Stimulated activated CD4-positive, alpha-beta T cell treated with anti-CD3 and anti-CD28 coated beads, Interleukin-12 subunit alpha, Interleukin-12 subunit beta, amount 100 ng/mL, for 4 hours (primary cell): ENCODE measurements at regions not wholly inside any gene's neighbourhood (a gene's known extent, or its start where the extent isn't known, plus 50 kb on each side); places are given as distances from the start of the nearest gene placed in this dataset.

ENCODE experiments used
- DNase-seq: peaks from one replicate; pipeline ENCODE4 v3.0.0-alpha.2; 2020

GRCh38 chr13:76795701-76796695, 90.2 kb downstream of the KCTD12 start:
- DNase-seq: no peak

- no peak for DNase-seq
These were observed 93.4 kb downstream of the KCTD12 start for GRCh38 chr13:76792731-76793347.

GRCh38 chr13:76790980-76791819, 95.0 kb downstream of the KCTD12 start:
- DNase-seq: no peak

DNA sequence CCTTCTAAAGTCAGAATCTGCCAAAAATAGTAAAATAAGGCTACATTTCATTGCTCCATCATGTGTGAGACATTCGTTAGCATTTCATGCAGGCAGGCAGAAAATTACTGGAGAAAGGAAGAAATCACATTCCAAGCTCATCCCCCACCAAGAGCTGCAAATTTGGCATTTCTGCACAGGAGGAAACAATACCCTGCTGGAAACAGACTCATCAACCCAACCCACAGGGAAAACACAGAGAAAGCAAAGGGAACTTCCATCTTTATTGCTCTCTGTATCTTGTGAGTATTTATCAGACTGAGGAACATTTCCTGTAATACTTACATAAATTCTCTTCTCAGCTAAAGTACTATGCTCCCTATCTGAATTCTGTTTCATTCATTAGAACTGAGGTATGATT, 95.7 kb downstream of the KCTD12 start:
- no peak for DNase-seq

GRCh38 chr13:76783798-76784197, 102.4 kb downstream of the KCTD12 start:
- DNase-seq: no peak

DNA sequence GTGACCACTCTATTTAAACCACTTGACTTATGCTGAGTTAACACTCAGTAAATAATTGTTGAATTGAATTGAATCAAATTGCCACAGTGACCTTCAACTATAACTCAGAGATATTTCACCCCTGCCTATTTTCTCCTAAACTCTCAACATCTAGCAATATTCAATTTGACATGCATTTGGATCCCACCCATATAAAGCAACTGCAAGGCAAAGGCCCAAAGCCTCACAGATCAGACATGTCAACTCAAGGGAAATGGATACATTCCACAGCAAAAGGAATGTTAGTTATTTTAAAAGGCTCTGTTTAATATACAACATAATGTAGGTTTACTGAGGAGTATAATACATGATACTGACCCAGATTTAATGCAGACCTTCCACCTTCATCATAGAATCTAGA, 107.4 kb downstream of the KCTD12 start:
- DNase-seq: no peak

GRCh38 chr13:76777096-76777495, 109.1 kb downstream of the KCTD12 start:
- no peak for DNase-seq

- no peak for DNase-seq
These were observed 111.0 kb downstream of the KCTD12 start for GRCh38 chr13:76775088-76775740.

DNA sequence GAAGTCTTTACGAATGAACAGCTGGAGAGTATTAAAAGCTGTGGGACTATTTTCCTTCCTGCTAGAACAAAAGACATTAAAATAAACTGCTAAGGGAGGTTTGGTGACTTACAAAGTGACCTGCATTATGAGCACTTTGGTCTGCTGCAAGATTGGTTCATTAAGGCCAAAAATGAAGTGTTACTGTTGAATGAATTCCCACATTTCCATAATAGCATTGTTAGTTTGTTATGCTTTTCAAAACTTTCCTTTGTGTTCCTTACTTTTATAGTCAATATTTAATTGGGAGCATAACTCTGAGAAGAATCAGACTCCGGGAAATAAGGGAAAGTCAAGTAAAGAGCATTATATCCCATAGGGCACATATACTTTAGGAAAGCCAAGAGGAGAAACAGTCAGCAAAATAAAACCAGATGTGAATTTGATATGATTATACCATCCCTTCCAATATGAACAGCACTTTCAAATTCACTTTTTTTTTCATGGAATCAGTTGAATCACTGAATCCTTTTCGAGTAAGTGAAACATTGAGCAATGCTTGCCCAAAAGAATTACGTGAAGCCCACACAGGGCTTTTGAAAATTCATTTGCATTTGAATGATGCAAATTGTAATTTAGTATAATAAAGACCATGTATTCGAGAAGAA, 112.6 kb downstream of the KCTD12 start:
- DNase-seq: no peak

DNA sequence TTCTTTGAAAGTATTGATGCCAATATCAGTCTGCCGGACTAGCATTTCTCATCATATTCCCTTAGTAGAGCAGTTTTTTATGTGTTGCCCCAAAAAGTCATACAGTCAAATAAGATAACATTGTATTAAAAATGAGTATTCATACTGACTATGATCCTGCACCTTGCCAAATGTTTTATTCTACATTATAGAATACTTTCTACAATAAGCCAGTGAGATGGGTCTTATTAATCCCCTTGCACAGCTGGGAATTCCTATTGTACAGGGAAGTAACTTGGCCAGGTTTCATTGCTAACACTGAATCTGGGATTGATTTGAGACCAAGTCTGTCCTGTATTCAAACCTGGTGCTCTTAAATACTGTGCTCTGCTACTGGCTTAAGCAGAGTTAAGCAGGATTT, 114.0 kb downstream of the KCTD12 start:
- DNase-seq: no peak

DNA sequence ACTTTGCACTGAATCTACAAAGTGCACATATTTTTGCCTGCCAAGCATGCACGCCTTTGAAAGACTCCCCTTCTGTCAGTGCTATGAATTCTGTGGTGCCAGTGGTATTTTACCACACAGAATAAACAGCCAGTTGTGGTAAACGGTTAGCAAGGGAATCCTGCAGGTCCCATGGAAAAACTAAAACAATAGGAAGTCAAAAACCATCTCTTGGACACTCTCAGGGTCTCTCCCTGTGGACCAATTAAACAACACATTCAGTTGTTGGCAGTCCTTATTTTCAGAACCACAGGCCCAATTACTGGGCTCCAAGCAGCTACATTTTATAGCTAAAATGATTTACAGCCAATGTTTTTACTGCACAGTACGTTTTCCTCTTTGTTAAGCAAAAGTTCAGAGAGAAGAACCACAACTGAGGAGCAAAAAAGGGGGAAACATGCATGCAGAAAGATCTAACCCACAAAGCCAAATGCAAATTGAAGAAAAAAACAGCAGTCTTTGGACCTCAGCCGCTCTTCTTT, 116.9 kb downstream of the KCTD12 start:
- no peak for DNase-seq

GRCh38 chr13:76768384-76768783, 117.8 kb downstream of the KCTD12 start:
- DNase-seq: no peak

DNA sequence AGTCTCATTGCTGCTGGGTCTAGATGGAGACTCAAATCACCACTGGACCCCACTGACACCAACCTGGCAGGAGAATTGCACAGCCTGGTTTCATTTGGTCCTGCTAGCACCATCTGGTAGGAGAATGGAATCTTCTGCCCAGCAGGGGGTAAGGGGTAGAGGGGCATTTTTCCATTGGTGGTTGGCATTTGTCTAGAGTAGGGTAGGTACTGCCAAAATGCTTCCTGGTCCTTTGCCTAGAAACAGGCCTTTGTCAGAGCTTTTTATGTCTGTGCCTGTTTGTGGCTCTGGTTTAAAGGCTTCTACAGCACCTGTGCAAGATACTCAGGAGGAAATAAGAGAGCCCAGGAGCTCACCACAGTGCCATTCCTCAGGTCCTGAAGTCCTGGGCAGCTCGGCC, 121.3 kb downstream of the KCTD12 start:
- no peak for DNase-seq

DNA sequence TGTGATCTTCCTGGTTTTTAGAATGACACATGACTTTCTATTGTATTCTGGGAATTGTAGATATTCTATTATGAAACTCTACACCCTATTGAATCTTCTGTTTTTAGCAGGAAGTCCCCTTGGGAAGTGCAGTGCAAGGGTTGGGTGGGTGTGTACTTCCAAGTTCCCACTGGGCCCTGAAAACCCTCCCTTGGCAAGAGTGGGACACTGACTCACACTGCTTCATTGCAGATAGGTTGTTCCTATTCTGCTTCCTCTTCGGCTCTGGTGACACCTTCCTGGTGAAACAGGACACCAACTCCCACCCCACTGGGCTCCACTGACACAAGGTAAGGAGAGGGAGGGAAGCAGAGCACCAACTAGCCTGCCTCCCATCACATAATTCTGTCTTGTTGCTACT, 121.8 kb downstream of the KCTD12 start:
- DNase-seq: no peak

DNA sequence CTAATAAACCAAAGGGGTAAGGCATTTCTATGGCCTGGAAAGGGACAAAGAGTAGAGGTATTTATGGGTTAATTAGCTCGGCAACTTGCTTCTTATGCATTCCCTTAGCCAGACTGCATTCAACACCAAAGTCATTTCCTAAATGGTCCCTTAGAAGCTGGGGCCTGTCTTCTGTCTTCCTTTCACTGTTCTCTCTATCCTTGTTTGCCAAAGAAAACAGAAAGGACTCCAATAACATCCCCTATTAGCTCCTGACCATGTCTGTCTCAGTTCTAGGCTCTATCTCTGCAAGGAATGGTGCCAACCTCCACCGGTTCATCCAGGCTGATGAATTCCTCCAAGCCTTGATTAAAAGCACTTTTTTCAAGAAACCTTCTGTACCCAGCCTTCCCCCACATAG, 123.5 kb downstream of the KCTD12 start:
- no peak for DNase-seq

GRCh38 chr13:76759877-76760276, 126.3 kb downstream of the KCTD12 start:
- no peak for DNase-seq

DNA sequence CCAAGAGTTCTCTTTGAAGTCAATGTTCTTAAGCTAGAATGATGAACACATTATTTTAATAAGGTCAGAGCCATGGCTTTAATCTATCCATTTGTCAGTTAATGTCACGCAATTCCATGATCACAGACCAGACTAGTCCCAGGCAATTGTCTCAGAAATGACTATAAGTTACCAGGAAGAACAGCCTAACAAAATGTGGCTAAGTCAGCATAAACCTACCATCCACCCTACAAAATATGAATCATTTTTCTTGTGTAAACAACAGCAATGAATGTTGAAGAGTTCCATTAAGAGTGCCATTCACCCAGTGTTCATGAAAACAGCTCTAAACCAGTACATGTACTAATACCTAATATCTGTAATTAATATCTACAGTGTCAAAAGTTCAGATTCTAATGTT, 127.5 kb downstream of the KCTD12 start:
- no peak for DNase-seq

- no peak for DNase-seq
These were observed 127.9 kb downstream of the KCTD12 start for GRCh38 chr13:76758257-76758656.

DNA sequence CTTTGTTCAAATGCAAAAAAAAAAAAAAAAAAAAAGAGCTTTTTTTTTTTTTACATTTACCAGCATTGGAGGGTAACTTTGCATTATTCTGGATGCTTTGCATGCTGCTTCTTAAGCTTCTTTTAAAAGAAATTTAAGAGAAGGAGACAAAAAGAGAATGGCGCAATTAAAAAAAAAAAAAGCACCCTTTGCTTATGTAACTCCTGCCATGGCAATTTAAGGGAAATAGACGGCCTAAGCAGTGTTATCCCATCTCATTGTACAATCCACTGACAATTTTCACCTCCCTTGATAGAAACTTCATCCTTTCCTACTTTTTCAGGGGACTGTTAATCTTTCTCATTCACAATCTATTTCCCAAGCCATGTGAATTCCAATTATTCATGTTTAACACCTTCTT, 129.8 kb downstream of the KCTD12 start:
- DNase-seq: no peak

GRCh38 chr13:76754414-76754813, 131.8 kb downstream of the KCTD12 start:
- DNase-seq: no peak

DNA sequence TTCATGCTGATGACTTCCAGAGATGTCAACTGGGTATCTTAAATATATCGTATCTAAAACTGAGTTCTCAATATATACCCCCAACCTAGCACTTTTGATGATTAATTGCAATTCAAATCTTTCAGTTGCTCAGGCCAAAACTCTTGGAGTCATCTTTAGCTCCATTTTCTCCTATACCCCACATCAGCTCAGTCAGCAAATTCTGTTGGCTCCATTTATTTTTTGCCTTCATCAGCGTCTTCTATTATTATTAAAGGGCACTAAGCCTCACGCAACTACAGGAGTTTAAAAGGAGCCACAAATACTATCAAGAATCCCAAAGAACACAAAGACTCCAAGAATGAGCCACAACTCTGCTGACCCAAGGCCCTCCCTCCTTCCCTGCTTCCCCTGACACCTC, 134.9 kb downstream of the KCTD12 start:
- no peak for DNase-seq

DNA sequence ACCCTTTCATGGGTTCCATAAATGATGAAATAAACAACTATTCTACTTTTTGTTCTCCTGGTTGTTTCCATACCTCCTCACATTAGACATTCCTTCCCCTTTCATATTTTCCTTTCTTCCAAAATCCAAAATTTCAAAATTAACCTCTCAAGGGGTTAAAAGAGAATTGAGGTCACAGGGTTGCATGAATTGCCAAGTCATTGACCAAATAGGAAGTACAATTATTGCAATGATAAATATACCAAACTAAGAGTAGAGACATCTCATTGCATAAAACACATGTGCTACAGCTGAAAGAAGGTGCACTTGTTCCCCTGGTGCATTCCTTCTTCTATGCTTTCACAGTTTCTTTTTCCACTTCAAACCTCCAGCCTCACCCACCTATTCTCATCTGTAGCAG, 136.1 kb downstream of the KCTD12 start:
- no peak for DNase-seq
